ENCODE measurements at regions not wholly inside any gene's neighbourhood (a gene's known extent, or its start where the extent isn't known, plus 50 kb on each side); places are given as distances from the start of the nearest gene placed in this dataset.
"Not testable (repeated sequence)": the region's sequence is repeated elsewhere in the genome, so short reads cannot be mapped to it uniquely, and the experiment has no call there.

- no peak for DNase-seq
Measured at GRCh38 chr13:23042181-23042580, 138.6 kb upstream of the SGCG start.

- no peak for DNase-seq
Measured at GRCh38 chr13:23044906-23045305, 135.9 kb upstream of the SGCG start.

- no peak for DNase-seq
Measured at GRCh38 chr13:23050126-23050525, 130.7 kb upstream of the SGCG start.

GRCh38 chr13:23053711-23054110 lies 127.1 kb upstream of the SGCG start:
- not testable (repeated sequence) for DNase-seq

GRCh38 chr13:23059173-23059572 lies 121.6 kb upstream of the SGCG start:
- DNase-seq, result no peak

GRCh38 chr13:23060959-23061358 lies 119.8 kb upstream of the SGCG start:
- no peak for DNase-seq

GRCh38 chr13:23067129-23067528 lies 113.7 kb upstream of the SGCG start:
- DNase-seq, result no peak

- no peak for DNase-seq
Measured at GRCh38 chr13:23069566-23069965, 111.2 kb upstream of the SGCG start.

- DNase-seq, result no peak
Measured at GRCh38 chr13:23074075-23074828, 106.5 kb upstream of the SGCG start.

- no peak for DNase-seq
Measured at GRCh38 chr13:23081220-23081619, 99.6 kb upstream of the SGCG start.

GRCh38 chr13:23081901-23082300 lies 98.9 kb upstream of the SGCG start:
- DNase-seq, result no peak

- DNase-seq, result no peak
Measured at GRCh38 chr13:23086968-23087623, 93.7 kb upstream of the SGCG start.

- peak; percentile 18 to 19 for DNase-seq
Measured at GRCh38 chr13:23087880-23088279, 92.9 kb upstream of the SGCG start.

- no peak for DNase-seq
Measured at GRCh38 chr13:23098161-23098907, 82.4 kb upstream of the SGCG start.

- DNase-seq, result no peak
Measured at GRCh38 chr13:23105051-23105450, 75.7 kb upstream of the SGCG start.

- DNase-seq, result no peak
Measured at GRCh38 chr13:23107665-23108064, 73.1 kb upstream of the SGCG start.

GRCh38 chr13:23119131-23119530 lies 61.6 kb upstream of the SGCG start:
- DNase-seq, result no peak

- not testable (repeated sequence) for DNase-seq
Measured at GRCh38 chr13:23127540-23127939, 53.2 kb upstream of the SGCG start.

GRCh38 chr13:23129331-23129730 lies 51.4 kb upstream of the SGCG start:
- DNase-seq, result no peak
